HG02884 (cell line): ENCODE measurements at regions not wholly inside any gene's neighbourhood (a gene's known extent, or its start where the extent isn't known, plus 50 kb on each side); places are given as distances from the start of the nearest gene placed in this dataset.
A peak's percentile ranks its signal among the peaks of the same experiment; 100 is the strongest.

Experiments
- ATAC-seq: cut with Tn5 transposase; IDR thresholded peaks from one replicate; pipeline ENCODE4 v1.9.1; 2021; ENCODE audit warnings: mild to moderate bottlenecking, moderate library complexity; ENCODE audit not compliant: unreplicated experiment

- peak; percentile 50 for ATAC-seq
Observed at GRCh38 chr4:152100379-152101201, 339.8 kb upstream of the GATB start.

- no peak for ATAC-seq
Observed at GRCh38 chr4:152099981-152100378, 339.2 kb upstream of the GATB start.

GRCh38 chr4:152099555-152099954, 338.7 kb upstream of the GATB start:
- no peak for ATAC-seq

GRCh38 chr4:152099061-152099425, 338.2 kb upstream of the GATB start:
- ATAC-seq = no peak

- ATAC-seq = no peak
Observed at GRCh38 chr4:152098365-152099060, 337.7 kb upstream of the GATB start.

GRCh38 chr4:152097371-152097770, 336.6 kb upstream of the GATB start:
- ATAC-seq = no peak

- ATAC-seq = no peak
Observed at GRCh38 chr4:152095701-152096070, 334.9 kb upstream of the GATB start.

GRCh38 chr4:152094970-152095700, 334.3 kb upstream of the GATB start:
- no peak for ATAC-seq

- ATAC-seq = no peak
Observed at GRCh38 chr4:152091405-152091804, 330.6 kb upstream of the GATB start.

GRCh38 chr4:152090543-152090942, 329.7 kb upstream of the GATB start:
- no peak for ATAC-seq

- ATAC-seq = no peak
Observed at GRCh38 chr4:152089584-152089983, 328.8 kb upstream of the GATB start.

GRCh38 chr4:152087335-152087734, 326.5 kb upstream of the GATB start:
- no peak for ATAC-seq

GRCh38 chr4:152085657-152086056, 324.9 kb upstream of the GATB start:
- ATAC-seq = no peak

GRCh38 chr4:152083338-152083737, 322.5 kb upstream of the GATB start:
- ATAC-seq = no peak

- no peak for ATAC-seq
Observed at GRCh38 chr4:152081024-152081423, 320.2 kb upstream of the GATB start.

GRCh38 chr4:152079543-152080293, 318.9 kb upstream of the GATB start:
- no peak for ATAC-seq

- ATAC-seq = no peak
Observed at GRCh38 chr4:152079079-152079478, 318.3 kb upstream of the GATB start.

- ATAC-seq = no peak
Observed at GRCh38 chr4:152077582-152077981, 316.8 kb upstream of the GATB start.

- ATAC-seq = no peak
Observed at GRCh38 chr4:152075253-152075928, 314.6 kb upstream of the GATB start.

- ATAC-seq = no peak
Observed at GRCh38 chr4:152074573-152074972, 313.8 kb upstream of the GATB start.

GRCh38 chr4:152074088-152074437, 313.3 kb upstream of the GATB start:
- no peak for ATAC-seq
